DMS 273 (cell line): ENCODE measurements at regions not wholly inside any gene's neighbourhood (a gene's known extent, or its start where the extent isn't known, plus 50 kb on each side); places are given as distances from the start of the nearest gene placed in this dataset.

Source experiments
- DNase-seq: peaks from one replicate; lab custom pipeline; 2025; ENCODE audit not compliant: unreplicated experiment; lab: John Stamatoyannopoulos, UW

DNA sequence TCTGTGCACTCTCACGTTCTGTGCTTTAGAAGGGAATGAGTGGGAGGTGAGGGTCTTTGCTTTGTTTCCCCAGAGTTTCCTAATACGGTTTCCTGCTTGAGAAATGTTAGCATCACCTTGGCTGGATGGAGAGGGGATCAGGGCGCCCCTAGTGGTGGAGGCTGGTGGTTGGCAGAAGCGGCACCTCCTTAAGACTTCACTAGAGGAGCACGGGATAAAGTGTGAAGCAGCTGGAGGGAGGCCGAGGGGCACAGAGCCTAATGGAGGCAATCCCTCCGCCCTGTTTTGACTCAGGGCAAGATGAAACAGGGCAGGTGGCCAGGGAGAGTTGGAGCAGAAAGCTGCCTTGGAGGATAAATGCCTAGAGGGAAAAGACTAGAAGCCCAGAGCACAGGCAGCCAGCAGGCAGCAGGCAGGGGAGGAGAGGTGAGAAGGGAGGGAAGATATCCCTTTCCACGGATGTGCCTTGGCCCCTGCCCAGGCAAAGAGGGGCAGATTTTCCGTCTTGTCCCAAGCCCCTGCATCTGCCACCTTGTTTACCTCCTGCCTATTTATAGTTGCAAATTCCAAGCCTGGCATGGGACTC lies 56.0 kb upstream of the BTRC start:
- peak; percentile 73 for DNase-seq

DNA sequence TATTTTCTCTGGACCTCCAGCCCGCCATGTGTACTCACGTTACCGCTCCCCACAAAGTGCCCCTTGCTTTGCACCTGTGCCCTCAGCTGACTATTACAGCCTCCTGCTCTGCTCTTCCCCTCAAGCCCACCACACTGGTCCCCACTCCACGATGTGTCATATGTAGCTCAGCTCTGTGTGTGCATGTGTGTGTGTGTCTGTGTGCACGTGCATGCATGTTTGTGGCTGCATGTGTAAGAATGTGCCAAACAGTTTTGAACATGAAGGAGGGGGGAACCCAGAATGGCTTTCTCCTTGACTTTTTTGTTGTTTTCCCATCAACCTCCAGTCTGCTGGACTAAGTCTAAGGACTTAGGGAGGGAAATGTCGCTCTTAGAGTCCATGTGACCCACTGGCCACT lies 54.8 kb upstream of the BTRC start:
- DNase-seq, result no peak

DNA sequence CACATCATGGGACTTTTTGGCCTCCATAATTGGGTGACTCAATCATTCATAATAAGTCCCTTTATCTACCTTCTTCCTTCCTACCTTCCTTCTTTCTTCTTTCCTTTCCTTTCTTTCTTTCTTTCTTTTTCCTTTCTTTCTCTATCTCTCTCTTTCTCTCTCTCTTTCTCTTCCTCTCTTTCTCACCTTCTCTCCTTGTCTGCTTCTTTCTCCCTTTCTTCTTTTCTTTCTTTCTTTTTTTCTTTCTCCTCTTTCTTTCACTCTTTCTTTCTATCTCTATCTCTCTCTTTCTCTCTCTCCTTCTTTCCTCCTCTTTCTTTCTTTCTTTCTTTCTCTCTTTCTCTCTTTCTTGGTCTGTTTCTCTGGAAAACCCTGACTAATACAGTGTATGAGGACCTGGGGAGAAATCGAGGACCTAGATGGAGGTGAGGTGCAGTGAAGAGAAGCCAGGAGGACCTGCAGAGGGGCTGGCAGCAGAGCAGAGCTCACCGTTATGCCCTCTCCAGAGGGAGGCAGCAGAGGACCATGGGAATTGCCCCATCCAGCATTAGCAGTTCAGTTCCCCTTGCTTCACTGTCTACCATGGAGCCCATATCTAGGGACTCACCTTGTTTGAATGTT lies 52.7 kb upstream of the BTRC start:
- DNase-seq, result peak; percentile 75

DNA sequence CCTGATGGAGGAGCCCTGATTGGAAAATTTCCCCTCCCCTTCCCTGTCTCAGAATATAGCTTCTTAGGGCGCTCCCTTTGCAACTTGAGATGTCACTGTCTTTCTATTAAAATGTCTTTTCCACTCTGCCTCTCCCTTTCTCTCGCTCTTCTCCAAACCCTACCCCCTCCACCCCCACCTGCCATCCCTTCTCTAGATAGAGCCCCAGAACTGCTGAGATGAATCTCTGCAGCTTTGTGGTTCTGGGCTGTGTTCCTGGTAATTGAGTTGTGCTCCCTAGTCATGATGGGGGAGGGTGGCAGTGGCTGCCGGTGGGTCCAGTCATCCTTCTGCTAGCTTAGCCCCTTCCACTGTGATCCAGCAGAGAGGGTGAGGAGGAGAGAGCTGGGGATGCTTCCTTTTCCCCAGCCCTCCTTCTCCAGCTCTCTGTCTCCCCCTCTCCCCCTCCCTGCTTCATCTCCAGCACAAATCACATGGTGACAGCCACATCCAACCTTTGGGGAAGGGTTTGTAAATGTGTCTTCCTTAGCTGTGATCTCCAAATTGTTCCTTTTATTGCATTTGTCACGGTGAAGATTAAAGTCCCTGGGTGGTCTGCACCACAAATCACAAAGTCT lies 50.8 kb upstream of the BTRC start:
- no peak for DNase-seq
